ENCODE measurements at regions not wholly inside any gene's neighbourhood (a gene's known extent, or its start where the extent isn't known, plus 50 kb on each side); places are given as distances from the start of the nearest gene placed in this dataset.

DNA sequence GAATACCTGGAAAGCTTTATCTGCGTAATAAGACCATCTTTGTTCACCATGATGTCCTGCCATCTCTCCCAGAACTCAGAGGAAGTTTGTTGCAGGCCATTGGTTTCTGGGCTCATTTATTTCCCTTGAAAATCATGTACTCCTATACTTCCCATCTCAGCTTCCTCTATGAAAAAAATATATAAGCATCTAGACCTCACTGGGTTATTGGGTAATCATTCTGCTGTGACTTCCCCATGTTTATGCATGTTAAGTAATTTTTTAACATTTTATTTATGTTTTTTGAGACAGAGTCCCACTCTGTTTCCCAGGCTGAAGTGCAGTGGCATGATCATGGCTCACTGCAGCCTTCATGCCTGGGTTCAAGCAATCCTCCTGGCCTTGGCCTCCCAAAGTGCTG, 184.5 kb downstream of the ZPLD1 start:
- H3K4me3 ChIP-seq (ENCODE audit: low read depth, low read length) = no peak overlapping the region
- TF ChIP-seq, protein P1, sequence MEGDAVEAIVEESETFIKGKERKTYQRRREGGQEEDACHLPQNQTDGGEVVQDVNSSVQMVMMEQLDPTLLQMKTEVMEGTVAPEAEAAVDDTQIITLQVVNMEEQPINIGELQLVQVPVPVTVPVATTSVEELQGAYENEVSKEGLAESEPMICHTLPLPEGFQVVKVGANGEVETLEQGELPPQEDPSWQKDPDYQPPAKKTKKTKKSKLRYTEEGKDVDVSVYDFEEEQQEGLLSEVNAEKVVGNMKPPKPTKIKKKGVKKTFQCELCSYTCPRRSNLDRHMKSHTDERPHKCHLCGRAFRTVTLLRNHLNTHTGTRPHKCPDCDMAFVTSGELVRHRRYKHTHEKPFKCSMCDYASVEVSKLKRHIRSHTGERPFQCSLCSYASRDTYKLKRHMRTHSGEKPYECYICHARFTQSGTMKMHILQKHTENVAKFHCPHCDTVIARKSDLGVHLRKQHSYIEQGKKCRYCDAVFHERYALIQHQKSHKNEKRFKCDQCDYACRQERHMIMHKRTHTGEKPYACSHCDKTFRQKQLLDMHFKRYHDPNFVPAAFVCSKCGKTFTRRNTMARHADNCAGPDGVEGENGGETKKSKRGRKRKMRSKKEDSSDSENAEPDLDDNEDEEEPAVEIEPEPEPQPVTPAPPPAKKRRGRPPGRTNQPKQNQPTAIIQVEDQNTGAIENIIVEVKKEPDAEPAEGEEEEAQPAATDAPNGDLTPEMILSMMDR (IDR thresholded peaks at IDR 0.05; ENCODE audit: low read depth, low read length, missing control alignments) = no peak

DNA sequence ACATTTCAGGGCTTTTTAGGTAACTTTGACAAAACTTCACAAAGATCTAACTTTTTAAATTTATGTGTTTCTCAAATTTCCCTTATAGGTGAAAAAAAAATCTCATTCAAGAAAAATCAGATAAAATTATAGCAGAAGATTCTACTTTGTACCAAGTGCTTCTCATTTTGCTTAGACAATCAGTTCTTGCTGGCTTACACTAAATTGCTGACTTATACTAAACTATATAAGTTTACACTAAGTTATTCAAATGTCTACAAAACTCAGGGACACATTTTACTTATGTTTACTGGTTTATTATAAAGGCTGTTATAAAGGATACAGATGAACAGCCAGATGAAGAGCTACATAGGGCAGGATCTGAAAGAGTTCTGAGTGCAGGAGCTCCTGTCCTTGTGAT, 195.1 kb downstream of the ZPLD1 start:
- no peak for DNase-seq (ENCODE audit: low read depth)
- no peak overlapping the region for H3K4me3 ChIP-seq (ENCODE audit: low read depth, low read length)
- TF ChIP-seq, protein P1 (IDR thresholded peaks at IDR 0.05; ENCODE audit: low read depth, low read length, missing control alignments) = no peak

More for the DNA sequence above, 184.5 kb downstream of the ZPLD1 start:
- no peak for DNase-seq (ENCODE audit: low read depth)

DNA sequence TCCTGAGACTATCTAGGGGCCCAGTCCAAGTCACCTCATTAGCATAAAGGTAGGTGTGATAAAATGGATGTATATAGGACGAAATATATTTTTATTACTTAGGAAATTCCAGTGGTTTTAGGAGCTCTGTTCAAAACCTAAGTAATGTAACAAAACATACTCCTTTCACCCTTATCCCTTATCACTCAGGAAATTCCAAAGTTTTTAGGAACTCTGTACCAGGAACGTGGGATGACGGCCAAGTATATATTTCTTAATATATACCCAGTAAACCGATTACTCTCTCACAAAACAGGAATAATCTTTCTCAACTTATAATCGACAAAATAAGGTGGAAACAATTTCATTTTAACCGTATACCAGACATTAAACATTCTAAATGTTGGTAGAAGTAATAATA, 195.7 kb downstream of the ZPLD1 start:
- no peak for DNase-seq (ENCODE audit: low read depth)
- TF ChIP-seq, protein P1 (IDR thresholded peaks at IDR 0.05; ENCODE audit: low read depth, low read length, missing control alignments) = no peak

DNA sequence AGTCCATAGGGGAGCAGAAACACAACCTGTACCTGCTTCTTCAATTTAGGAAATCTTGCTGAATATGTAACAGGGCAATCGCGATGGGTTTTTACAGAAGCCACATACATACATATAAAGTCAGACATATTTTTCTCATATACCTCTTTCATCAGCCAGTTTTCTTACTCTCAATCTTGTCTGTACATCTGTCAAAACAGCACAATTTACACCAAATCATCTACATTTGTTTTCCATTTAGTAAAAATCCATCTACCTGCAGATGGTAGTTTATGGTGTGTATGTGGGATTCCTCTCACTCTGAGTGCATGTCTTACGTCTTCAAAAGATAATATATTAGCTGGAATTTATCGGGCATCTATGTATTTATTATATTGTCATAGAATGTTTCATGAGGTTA, 208.7 kb downstream of the ZPLD1 start:
- TF ChIP-seq, protein P1 (IDR thresholded peaks at IDR 0.05; ENCODE audit: low read depth, low read length, missing control alignments) = no peak
- no peak overlapping the region for H3K4me3 ChIP-seq (ENCODE audit: low read depth, low read length)
- no peak for DNase-seq (ENCODE audit: low read depth)

More for the DNA sequence above, 195.7 kb downstream of the ZPLD1 start:
- H3K4me3 ChIP-seq (ENCODE audit: low read depth, low read length) = no peak overlapping the region

DNA sequence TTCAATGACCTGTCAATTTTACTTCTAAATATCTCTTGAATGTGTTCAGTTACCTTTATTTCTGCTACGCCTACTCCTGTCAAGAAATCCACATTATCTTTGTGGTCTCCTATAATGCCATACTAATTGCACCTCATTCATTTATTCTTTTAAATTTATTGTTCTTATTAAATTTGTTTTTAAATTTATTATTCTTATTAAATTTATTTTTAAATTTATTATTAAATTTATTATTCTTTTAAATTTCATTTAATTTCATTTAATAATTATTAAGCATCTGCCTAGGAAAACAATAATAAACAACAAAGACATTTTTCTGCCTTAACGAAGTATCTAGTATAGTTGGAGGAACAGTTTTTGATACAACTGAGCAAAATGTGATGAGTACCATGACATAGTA, 211.7 kb downstream of the ZPLD1 start:
- no peak for DNase-seq (ENCODE audit: low read depth)
- no peak overlapping the region for H3K4me3 ChIP-seq (ENCODE audit: low read depth, low read length)
- TF ChIP-seq, protein P1 (IDR thresholded peaks at IDR 0.05; ENCODE audit: low read depth, low read length, missing control alignments) = no peak

DNA sequence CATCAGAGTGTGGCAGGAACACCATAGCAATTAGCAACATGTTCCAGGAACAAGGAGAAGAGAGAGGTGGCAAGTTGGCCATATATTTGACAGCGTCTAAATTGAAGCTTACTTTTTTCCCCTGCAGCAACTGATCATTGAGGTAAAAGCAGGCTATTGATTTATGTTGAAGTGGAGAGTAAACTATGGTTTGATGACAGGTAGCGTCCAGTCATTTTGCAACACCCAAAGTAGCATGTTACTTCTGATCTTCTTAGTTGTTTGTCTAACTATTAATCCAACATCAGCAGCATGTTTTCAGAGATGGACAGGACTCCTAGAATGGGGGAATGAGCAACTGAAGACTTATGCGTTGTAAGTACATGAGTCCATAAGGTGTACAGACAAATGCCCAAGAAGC, 225.8 kb downstream of the ZPLD1 start:
- TF ChIP-seq, protein P1 (IDR thresholded peaks at IDR 0.05; ENCODE audit: low read depth, low read length, missing control alignments) = no peak
- H3K4me3 ChIP-seq (ENCODE audit: low read depth, low read length) = no peak overlapping the region

DNA sequence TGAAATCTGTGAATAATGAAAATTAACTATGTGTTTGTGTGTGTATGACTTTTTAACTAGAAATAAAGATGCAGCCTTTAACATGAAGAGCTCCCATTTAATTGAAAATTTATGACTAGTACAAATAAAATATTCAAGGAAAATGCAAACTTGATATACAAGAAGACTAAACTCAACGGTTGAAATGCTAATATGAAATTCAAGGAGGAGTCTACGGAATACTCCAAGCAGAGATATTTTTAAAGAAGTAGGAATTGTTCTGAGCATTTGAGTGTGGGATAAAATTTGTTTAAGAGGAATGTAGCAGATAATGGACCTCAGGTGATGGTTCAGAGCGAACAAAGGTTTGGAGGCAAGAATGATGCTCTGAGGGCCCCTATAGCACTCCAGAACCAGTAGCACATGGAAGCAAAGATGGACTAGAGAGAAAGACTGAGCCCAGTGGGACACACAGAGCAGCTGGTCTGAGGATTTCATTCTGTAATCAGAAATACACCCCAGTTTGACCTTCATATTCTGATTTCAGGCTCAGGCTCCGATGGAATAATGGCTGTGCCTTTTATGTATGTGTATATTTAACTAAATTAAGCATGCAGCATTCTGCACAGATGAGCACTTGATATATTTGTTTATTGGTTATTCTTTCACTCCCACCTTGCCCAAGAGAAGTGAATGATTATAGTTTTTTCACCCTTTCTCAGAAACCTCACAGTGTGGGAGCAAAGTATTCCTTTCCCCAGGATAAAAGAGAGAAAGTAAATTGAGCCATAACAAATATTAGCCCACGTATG, 227.1 kb downstream of the ZPLD1 start:
- DNase-seq (ENCODE audit: low read depth) = no peak
- TF ChIP-seq, protein P1 (IDR thresholded peaks at IDR 0.05; ENCODE audit: low read depth, low read length, missing control alignments) = no peak
- H3K4me3 ChIP-seq (ENCODE audit: low read depth, low read length) = no peak overlapping the region

More for the DNA sequence above, 225.8 kb downstream of the ZPLD1 start:
- no peak for DNase-seq (ENCODE audit: low read depth)

Measured in GM12864 (cell line).